Aorta (tissue), 5 donors: ENCODE measurements at regions not wholly inside any gene's neighbourhood (a gene's known extent, or its start where the extent isn't known, plus 50 kb on each side); places are given as distances from the start of the nearest gene placed in this dataset.
A peak's percentile ranks its signal among the peaks of the same experiment; 100 is the strongest.
"Not testable (repeated sequence)": the region's sequence is repeated elsewhere in the genome, so short reads cannot be mapped to it uniquely, and the experiment has no call there.

ENCODE experiments used
- ATAC-seq: fragments of 200-7000 bp; cut with Tn5 transposase; one replicate; pipeline ENCODE4 v1.9.1; 2022; ENCODE audit warnings: moderate library complexity; ENCODE audit not compliant: low FRiP score
- DNase-seq, 2 donors: peaks; one replicate each; pipeline ENCODE4 v3.0.0-alpha.2; 2020
- H3K27ac ChIP-seq, 2 donors: one replicate each; pipeline ENCODE4 v1.5.1; 2013; ENCODE audit warnings: low read length in 2 of 2, mild to moderate bottlenecking in 2 of 2, moderate library complexity in 2 of 2, control low read depth in 1 of 2, inconsistent platforms in 1 of 2, low read depth in 1 of 2
- H3K27me3 ChIP-seq, 2 donors: one replicate each; pipeline ENCODE4 v1.6.1; 2013; ENCODE audit warnings: control low read depth in 1 of 2, low read length in 1 of 2, mild to moderate bottlenecking in 1 of 2, moderate library complexity in 1 of 2; ENCODE audit not compliant: insufficient read depth in 2 of 2, control insufficient read depth in 1 of 2
- H3K36me3 ChIP-seq, 2 donors: one replicate each; pipeline ENCODE4 v1.6.1; 2013; ENCODE audit warnings: control low read depth in 1 of 2, low read length in 1 of 2, mild to moderate bottlenecking in 1 of 2; ENCODE audit not compliant: insufficient read depth in 2 of 2, control insufficient read depth in 1 of 2
- H3K4me1 ChIP-seq, 2 donors: one replicate each; pipeline ENCODE4 v1.6.1; 2013; ENCODE audit warnings: low read length in 2 of 2, control low read depth in 1 of 2, mild to moderate bottlenecking in 1 of 2, moderate library complexity in 1 of 2; ENCODE audit not compliant: insufficient read depth in 2 of 2, control insufficient read depth in 1 of 2
- H3K4me3 ChIP-seq, 2 donors: one replicate each; pipeline ENCODE4 v1.5.1; 2013; ENCODE audit warnings: low read length in 2 of 2, control low read depth in 1 of 2, mild to moderate bottlenecking in 1 of 2
- H3K9me3 ChIP-seq: one replicate; pipeline ENCODE4 v1.6.1; 2013; ENCODE audit warnings: mild to moderate bottlenecking, low read length; ENCODE audit not compliant: control insufficient read depth
- WGBS, 2 donors: extraction: QIAGEN DNeasy Blood & Tissue Kit; methylation state at CpG; one replicate each; pipeline ENCODE4 v1.1.7; 2013; 5-methylcytosine and 5-hydroxymethylcytosine counted together
- intact Hi-C, 2 donors: fragments of 100-400 bp; cut with DNase I; formaldehyde crosslinking; loops; one replicate each; pipeline versions ENCODE4 v1.14.2 to v1.15.0; 2022
- donor health status: healthy with polysubstance abuse.
- donor health status: Bipolar disorder and iron deficiency.
- donor health status: DM: no; HTN: no; CAD: no.
- donor health status: DM: no; HTN: no; CAD: no.
- donor health status: DM: yes; HTN: yes; CAD: no.

DNA sequence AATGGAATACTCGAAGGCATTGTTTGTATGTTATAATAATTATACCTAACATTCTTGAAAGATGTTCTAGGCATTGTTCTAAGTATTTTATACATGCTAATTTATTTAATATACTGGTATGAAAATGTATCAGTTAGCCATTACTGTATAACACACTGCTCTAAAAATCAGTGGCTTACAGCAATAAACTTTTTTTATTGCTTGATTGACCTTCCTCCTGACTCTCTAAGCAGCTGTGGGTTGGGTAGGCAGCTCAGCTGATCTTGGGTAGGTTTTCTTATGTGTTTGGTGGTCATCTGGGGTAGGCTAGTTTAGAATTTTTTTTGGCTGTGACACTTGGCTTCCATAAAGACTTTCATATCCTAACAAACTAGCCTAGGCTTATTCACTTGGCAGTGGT lies 100.2 kb upstream of the SYT6 start:
- WGBS, 2 donors: 73 to 85% methylated on average over 1 of the region's 1 CpG
- intact Hi-C loops: no loop called here
- no peaks in the 10 kb centered on the region for H3K36me3 ChIP-seq
- no peaks in the 10 kb centered on the region for H3K27me3 ChIP-seq
- H3K9me3 ChIP-seq: peaks cover 2% of the 10 kb centered on the region
- H3K27ac ChIP-seq: no peak overlapping the region
- H3K4me1 ChIP-seq: no peaks in the 10 kb centered on the region
- H3K4me3 ChIP-seq: no peak overlapping the region
- DNase-seq: no peak
- ATAC-seq: no peak

DNA sequence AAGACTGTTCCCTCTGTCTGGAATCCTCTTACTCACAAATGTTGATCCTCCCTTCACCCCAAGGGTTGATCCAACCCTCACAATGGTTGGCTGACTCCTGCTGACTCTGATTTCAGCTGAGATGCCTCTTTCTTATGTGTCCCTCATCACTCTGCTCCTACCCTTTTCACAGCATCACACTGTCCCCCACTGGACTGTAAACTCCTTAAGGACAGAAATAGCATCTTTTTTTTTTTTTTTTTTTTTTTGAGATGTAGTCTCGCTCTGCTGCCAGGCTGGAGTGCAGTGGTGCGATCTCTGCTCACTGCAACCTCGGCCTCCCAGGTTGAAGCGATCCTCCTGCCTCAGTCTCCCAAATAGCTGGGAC lies 97.9 kb upstream of the SYT6 start:
- no peak for DNase-seq
- Histone ChIP-seq H3K4me3 (no peak overlapping the region), H3K9me3 (peaks cover 2% of the 10 kb centered on the region), H3K27ac (no peak overlapping the region), H3K27me3 (no peaks in the 10 kb centered on the region), H3K36me3 (no peaks in the 10 kb centered on the region), H3K4me1 (no peaks in the 10 kb centered on the region)
- ATAC-seq: no peak
- intact Hi-C loops: no loop called here
- 79 to 88% methylated on average over 3 to 4 of the region's 4 CpGs for WGBS, 2 donors

- Histone ChIP-seq H3K9me3 (peaks cover 2% of the 10 kb centered on the region), H3K27ac (no peak overlapping the region), H3K4me1 (no peaks in the 10 kb centered on the region), H3K4me3 (no peak overlapping the region), H3K36me3 (no peaks in the 10 kb centered on the region), H3K27me3 (no peaks in the 10 kb centered on the region)
- ATAC-seq: peak; percentile 33
- 77 to 80% methylated on average over 12 of the region's 12 CpGs for WGBS, 2 donors
- intact Hi-C loops: no loop called here
- no peak for DNase-seq
Observed at GRCh38 chr1:114250683-114251572, 97.3 kb upstream of the SYT6 start.

DNA sequence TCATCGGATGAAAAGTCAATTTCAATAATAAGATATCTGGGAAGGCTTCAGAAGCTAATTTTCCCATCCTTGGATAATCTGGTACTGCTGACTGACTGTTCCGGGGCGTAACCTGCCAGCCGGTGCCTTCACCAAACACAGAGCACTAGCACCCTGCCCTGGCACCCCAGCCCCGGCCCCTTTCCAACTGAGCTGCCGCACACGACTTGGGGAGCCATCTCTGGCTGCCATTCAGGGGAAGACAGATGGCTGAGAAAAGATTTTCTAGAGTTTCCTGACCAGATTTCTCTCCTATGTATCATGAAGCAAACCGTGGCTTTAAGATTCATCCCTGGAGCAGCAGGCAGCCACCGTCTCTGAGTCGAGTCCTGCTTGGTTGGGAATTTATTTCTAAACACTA lies 96.0 kb upstream of the SYT6 start:
- intact Hi-C loops: no loop called here
- DNase-seq (no peak), ATAC-seq (no peak)
- Histone ChIP-seq H3K9me3 (no peaks in the 10 kb centered on the region), H3K27ac (no peak overlapping the region), H3K36me3 (no peaks in the 10 kb centered on the region), H3K4me1 (no peaks in the 10 kb centered on the region), H3K4me3 (no peak overlapping the region), H3K27me3 (no peaks in the 10 kb centered on the region)
- WGBS, 2 donors: 69 to 79% methylated on average over 10 of the region's 10 CpGs

- DNase-seq: no peak
- no peak for ATAC-seq
- Histone ChIP-seq H3K27me3 (no peaks in the 10 kb centered on the region), H3K4me3 (no peak overlapping the region), H3K27ac (no peak overlapping the region), H3K4me1 (no peaks in the 10 kb centered on the region), H3K36me3 (no peaks in the 10 kb centered on the region), H3K9me3 (no peaks in the 10 kb centered on the region)
- 74 to 85% methylated on average over 3 of the region's 3 CpGs for WGBS, 2 donors
- intact Hi-C loops: no loop called here
Observed at GRCh38 chr1:114248162-114248561, 94.5 kb upstream of the SYT6 start.

DNA sequence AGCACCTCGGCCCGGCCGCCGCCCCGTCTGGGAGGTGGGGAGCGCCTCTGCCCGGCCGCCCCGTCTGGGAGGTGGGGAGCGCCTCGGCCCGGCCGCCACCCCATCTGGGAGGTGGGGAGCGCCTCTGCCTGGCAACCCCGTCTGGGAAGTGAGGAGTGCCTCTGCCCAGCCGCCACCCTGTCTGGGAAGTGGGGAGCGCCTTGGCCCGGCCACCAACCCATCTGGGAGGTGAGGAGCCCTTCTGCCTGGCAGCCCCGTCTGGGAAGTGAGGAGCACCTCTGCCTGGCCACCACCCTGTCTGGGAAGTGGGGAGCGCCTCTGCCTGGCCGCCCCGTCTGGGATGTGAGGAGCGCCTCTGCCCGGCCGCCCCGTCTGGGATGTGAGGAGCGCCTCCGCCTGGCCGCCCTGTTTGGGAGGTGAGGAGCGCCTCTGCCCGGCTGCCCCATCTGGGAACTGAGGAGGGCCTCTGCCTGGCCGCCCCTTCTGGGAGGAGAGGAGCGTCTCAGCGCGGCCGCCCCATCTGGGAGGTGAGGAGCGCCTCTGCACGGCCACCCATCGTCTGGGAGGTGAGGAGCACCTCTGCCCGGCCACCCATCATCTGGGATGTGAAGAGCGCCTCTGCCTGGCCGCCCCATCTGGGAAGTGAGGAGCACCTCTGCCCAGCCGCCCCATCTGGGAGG lies 89.0 kb upstream of the SYT6 start:
- H3K36me3 ChIP-seq, H3K27me3 ChIP-seq, intact Hi-C loops, H3K9me3 ChIP-seq, H3K4me3 ChIP-seq, ATAC-seq, H3K4me1 ChIP-seq, DNase-seq, H3K27ac ChIP-seq: not testable (repeated sequence)
- WGBS, 2 donors: 93 to 94% methylated on average over 30 to 43 of the region's 43 CpGs

DNA sequence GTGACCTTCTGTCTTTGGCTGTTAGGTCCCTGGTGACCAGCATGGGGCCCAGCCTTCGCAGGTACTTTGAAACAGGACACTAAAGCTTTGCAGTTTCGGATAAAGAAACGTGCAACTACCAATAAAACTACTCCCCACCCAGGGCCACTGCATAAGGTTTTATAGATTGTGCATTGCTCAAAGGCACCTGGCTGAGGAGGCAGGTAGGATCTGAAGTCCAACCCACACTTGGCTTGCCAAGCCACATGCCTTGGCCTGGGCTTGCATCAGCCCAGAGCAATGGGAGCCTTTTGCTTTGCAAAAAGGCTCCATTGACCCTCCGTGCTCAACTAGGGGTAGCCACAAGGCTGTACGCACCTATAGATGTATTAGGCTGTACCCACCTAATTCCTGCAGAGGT lies 84.4 kb upstream of the SYT6 start:
- intact Hi-C loops: no loop called here
- Histone ChIP-seq H3K27ac (no peak overlapping the region), H3K9me3 (no peaks in the 10 kb centered on the region), H3K27me3 (no peaks in the 10 kb centered on the region), H3K4me1 (no peaks in the 10 kb centered on the region), H3K36me3 (no peaks in the 10 kb centered on the region), H3K4me3 (no peak overlapping the region)
- WGBS, 2 donors: 73 to 82% methylated on average over 5 of the region's 5 CpGs
- no peak for DNase-seq
- no peak for ATAC-seq

- no peak overlapping the region for H3K4me3 ChIP-seq
- intact Hi-C loops: no loop called here
- H3K36me3 ChIP-seq: no peaks in the 10 kb centered on the region
- no peaks in the 10 kb centered on the region for H3K27me3 ChIP-seq
- H3K27ac ChIP-seq: no peak overlapping the region
- DNase-seq: no peak
- no peaks in the 10 kb centered on the region for H3K4me1 ChIP-seq
- no peak for ATAC-seq
- H3K9me3 ChIP-seq: no peaks in the 10 kb centered on the region
- WGBS, 2 donors: 74 to 76% methylated on average over 7 of the region's 7 CpGs
Observed at GRCh38 chr1:114236517-114236916, 82.8 kb upstream of the SYT6 start.

GRCh38 chr1:114235960-114236359 lies 82.3 kb upstream of the SYT6 start:
- Histone ChIP-seq H3K4me1 (no peaks in the 10 kb centered on the region), H3K9me3 (no peaks in the 10 kb centered on the region), H3K36me3 (no peaks in the 10 kb centered on the region), H3K27ac (no peak overlapping the region), H3K4me3 (no peak overlapping the region), H3K27me3 (no peaks in the 10 kb centered on the region)
- no peak for ATAC-seq
- WGBS, 2 donors: 21 to 32% methylated on average over 4 of the region's 4 CpGs
- DNase-seq: no peak
- intact Hi-C loops: no loop called here
